Panc1 (cell line): ENCODE measurements at regions not wholly inside any gene's neighbourhood (a gene's known extent, or its start where the extent isn't known, plus 50 kb on each side); places are given as distances from the start of the nearest gene placed in this dataset.

Experiments used
- ATAC-seq: fragments of 200-7000 bp; cut with Tn5 transposase; 2 replicates; pipeline ENCODE4 v1.9.1; 2020; ENCODE audit warnings: mild to moderate bottlenecking, moderate library complexity
- BruUV-seq: library from RNA; stranded (reverse); fragments of 400-500 nt; replicated peaks from 2 replicates; lab custom pipeline; 2021; lab: Mats Ljungman, UMichigan
- CTCF ChIA-PET: fragments of 300-600 bp; sonication (Branson Sonifier 250); formaldehyde crosslinking; loops from one replicate; lab custom pipeline; 2022; ENCODE audit warnings: antibody characterized with exemption; lab: Charles Lee
- POLR2A ChIA-PET: fragments of 300-600 bp; sonication (Branson Sonifier 250); formaldehyde crosslinking; loops from one replicate; lab custom pipeline; 2022; ENCODE audit warnings: antibody characterized with exemption; lab: Charles Lee
- DNase-seq: peaks from one replicate; pipeline ENCODE4 v3.0.0-alpha.2; 2010; ENCODE audit warnings: low read depth, low spot score
- H3K27ac ChIP-seq: 2 replicates; pipeline ENCODE4 v1.5.1; 2011; ENCODE audit warnings: mild to moderate bottlenecking, low read length, inconsistent platforms
- H3K27me3 ChIP-seq: fragments of 200-500 bp; sonication (Bioruptor generic); 2 replicates; pipeline ENCODE4 v1.6.0; 2014; ENCODE audit warnings: low read length, inconsistent platforms; ENCODE audit not compliant: control insufficient read depth, insufficient read depth
- H3K36me3 ChIP-seq: fragments of 200-500 bp; sonication (Bioruptor generic); 2 replicates; pipeline ENCODE4 v1.5.1; 2014; ENCODE audit warnings: inconsistent platforms, mild to moderate bottlenecking, low read length, moderate library complexity; ENCODE audit not compliant: control insufficient read depth, insufficient read depth
- H3K4me1 ChIP-seq: 2 replicates; pipeline ENCODE4 v1.5.1; 2011; ENCODE audit warnings: inconsistent platforms, mild to moderate bottlenecking, low read length, moderate library complexity; ENCODE audit not compliant: control insufficient read depth, insufficient read depth
- H3K4me3 ChIP-seq, 2 experiments: 2 replicates each; pipeline ENCODE4 v1.5.1; 2011 to 2012; ENCODE audit warnings: low read depth in 2 of 2, low read length in 2 of 2, mild to moderate bottlenecking in 2 of 2, inconsistent platforms in 1 of 2, moderate library complexity in 1 of 2
- H3K9me3 ChIP-seq: fragments of 200-500 bp; sonication (Bioruptor generic); 2 replicates; pipeline ENCODE4 v1.5.1; 2014; ENCODE audit warnings: low read depth, mild to moderate bottlenecking, inconsistent platforms, low read length, moderate library complexity; ENCODE audit not compliant: control insufficient read depth, insufficient read depth
- POLR2AphosphoS5 ChIP-seq: IDR thresholded peaks from 2 replicates; pipeline ENCODE4 v1.6.1; 2012; ENCODE audit warnings: mild to moderate bottlenecking, low read depth, low read length, moderate library complexity
- SIN3A ChIP-seq: IDR thresholded peaks from 2 replicates; pipeline ENCODE4 v1.6.1; 2012; ENCODE audit warnings: low read depth, mild to moderate bottlenecking, low read length, moderate library complexity, borderline replicate concordance; ENCODE audit not compliant: insufficient read depth
- TCF7L2 ChIP-seq: IDR thresholded peaks from 2 replicates; pipeline ENCODE4 v1.6.1; 2011; ENCODE audit warnings: mild to moderate bottlenecking, low read depth, low read length, inconsistent platforms
- in situ Hi-C: cut with HindIII; loops from 2 replicates; pipeline ENCODE4 v1.10.0; 2016; ENCODE audit warnings: low sequenced_read_pairs, low pct_unique_long_range_greater_than_20kb
- intact Hi-C: fragments of 100-400 bp; cut with micrococcal nuclease; formaldehyde crosslinking; loops from one replicate; pipeline ENCODE4 v1.10.0; 2022; ENCODE audit not compliant: unreplicated experiment
- TF ChIP-seq, protein P1 (sequence below): fragments of 450-650 bp; IDR thresholded peaks from 2 replicates; pipeline ENCODE4 v1.5.1; 2017; ENCODE audit warnings: mild to moderate bottlenecking
- TF ChIP-seq, protein P2 (sequence below), 2 experiments: IDR thresholded peaks; 2 replicates each; pipeline ENCODE4 v1.6.1; 2011 to 2012; ENCODE audit warnings: low read depth in 2 of 2, control low read depth in 1 of 2, low read length in 1 of 2, mild to moderate bottlenecking in 1 of 2, moderate library complexity in 1 of 2; ENCODE audit not compliant: insufficient read depth in 1 of 2

DNA sequence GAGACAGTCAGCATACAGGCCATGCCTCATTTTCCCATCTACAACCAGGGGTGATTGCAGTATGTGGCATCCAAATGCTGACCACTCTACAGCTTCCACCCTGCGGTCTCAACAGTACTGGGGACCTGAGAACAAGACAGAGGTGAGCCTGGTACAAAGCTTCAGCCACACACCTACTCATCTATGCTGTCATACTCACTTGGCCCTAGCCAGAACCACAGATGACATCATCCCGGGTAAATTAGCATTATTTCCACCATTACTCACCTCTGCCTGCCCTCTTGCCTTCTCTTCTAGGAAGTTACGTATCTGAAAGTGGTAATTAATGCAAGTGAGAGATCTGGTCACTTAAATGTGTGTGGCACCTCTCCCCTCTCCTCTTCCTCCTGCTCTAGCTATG is 208.2 kb upstream of the ARL4C start:
- ChIA-PET POLR2A (no interaction called here), CTCF (interaction anchor here (0.8 kb wide), 1 partner anchor 48 kb away, joined by 5 read pairs; no protein-coding TSS in a partner anchor)
- H3K4me3 ChIP-seq: no peak overlapping the region
- TF ChIP-seq, protein P1, sequence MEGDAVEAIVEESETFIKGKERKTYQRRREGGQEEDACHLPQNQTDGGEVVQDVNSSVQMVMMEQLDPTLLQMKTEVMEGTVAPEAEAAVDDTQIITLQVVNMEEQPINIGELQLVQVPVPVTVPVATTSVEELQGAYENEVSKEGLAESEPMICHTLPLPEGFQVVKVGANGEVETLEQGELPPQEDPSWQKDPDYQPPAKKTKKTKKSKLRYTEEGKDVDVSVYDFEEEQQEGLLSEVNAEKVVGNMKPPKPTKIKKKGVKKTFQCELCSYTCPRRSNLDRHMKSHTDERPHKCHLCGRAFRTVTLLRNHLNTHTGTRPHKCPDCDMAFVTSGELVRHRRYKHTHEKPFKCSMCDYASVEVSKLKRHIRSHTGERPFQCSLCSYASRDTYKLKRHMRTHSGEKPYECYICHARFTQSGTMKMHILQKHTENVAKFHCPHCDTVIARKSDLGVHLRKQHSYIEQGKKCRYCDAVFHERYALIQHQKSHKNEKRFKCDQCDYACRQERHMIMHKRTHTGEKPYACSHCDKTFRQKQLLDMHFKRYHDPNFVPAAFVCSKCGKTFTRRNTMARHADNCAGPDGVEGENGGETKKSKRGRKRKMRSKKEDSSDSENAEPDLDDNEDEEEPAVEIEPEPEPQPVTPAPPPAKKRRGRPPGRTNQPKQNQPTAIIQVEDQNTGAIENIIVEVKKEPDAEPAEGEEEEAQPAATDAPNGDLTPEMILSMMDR: no peak
- TF ChIP-seq SIN3A: no peak
- TF ChIP-seq, protein P2, sequence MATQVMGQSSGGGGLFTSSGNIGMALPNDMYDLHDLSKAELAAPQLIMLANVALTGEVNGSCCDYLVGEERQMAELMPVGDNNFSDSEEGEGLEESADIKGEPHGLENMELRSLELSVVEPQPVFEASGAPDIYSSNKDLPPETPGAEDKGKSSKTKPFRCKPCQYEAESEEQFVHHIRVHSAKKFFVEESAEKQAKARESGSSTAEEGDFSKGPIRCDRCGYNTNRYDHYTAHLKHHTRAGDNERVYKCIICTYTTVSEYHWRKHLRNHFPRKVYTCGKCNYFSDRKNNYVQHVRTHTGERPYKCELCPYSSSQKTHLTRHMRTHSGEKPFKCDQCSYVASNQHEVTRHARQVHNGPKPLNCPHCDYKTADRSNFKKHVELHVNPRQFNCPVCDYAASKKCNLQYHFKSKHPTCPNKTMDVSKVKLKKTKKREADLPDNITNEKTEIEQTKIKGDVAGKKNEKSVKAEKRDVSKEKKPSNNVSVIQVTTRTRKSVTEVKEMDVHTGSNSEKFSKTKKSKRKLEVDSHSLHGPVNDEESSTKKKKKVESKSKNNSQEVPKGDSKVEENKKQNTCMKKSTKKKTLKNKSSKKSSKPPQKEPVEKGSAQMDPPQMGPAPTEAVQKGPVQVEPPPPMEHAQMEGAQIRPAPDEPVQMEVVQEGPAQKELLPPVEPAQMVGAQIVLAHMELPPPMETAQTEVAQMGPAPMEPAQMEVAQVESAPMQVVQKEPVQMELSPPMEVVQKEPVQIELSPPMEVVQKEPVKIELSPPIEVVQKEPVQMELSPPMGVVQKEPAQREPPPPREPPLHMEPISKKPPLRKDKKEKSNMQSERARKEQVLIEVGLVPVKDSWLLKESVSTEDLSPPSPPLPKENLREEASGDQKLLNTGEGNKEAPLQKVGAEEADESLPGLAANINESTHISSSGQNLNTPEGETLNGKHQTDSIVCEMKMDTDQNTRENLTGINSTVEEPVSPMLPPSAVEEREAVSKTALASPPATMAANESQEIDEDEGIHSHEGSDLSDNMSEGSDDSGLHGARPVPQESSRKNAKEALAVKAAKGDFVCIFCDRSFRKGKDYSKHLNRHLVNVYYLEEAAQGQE (IDR thresholded peaks at IDR 0.05; ENCODE audit: insufficient read depth in 1 of 2, low read depth in 2 of 2, low read length in 1 of 2): no peak
- H3K27ac ChIP-seq: no peak overlapping the region
- no peak for ATAC-seq
- H3K27me3 ChIP-seq: no peaks in the 10 kb centered on the region
- DNase-seq: no peak
- BruUV-seq: no TSS peak
- no peaks in the 10 kb centered on the region for H3K36me3 ChIP-seq
- no peaks in the 10 kb centered on the region for H3K9me3 ChIP-seq
- in situ Hi-C loops (no loop called here), intact Hi-C loops (no loop called here)
- no peaks in the 10 kb centered on the region for H3K4me1 ChIP-seq

DNA sequence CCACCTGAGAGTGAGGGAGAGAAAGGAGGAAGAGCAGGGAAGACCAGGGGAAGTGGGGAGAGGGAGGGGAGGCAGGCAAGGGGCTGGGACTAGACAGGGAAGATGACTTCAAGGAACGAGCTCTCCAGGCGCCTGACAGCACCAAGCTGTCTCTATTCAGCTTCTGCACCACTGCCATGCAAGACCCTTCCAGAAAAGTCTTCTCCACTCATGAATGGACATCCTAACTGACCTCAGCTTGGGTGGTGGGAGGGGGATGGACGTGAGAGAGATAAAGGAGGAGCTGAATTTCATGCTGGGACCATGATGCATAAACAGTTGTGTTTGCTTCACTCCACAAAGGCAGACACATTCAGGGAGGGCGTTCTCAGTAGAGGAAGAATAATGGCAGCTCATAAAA is 206.4 kb upstream of the ARL4C start:
- TF ChIP-seq, protein P2 (IDR thresholded peaks at IDR 0.05; ENCODE audit: insufficient read depth in 1 of 2, low read depth in 2 of 2, low read length in 1 of 2): no peak
- TF ChIP-seq SIN3A: no peak
- TF ChIP-seq POLR2AphosphoS5: no peak
- TF ChIP-seq, protein P1: no peak
- TF ChIP-seq TCF7L2: no peak
- Histone ChIP-seq H3K27ac (no peak overlapping the region), H3K36me3 (no peaks in the 10 kb centered on the region), H3K9me3 (peaks cover under 1% of the 10 kb centered on the region; the same call in 1 of the 2 replicates), H3K4me1 (no peaks in the 10 kb centered on the region), H3K27me3 (no peaks in the 10 kb centered on the region), H3K4me3 (no peak overlapping the region)
- no peak for DNase-seq
- no peak for ATAC-seq
- intact Hi-C loops: no loop called here
- no TSS peak for BruUV-seq
- in situ Hi-C loops: no loop called here
- ChIA-PET POLR2A (interaction anchor here (0.6 to 0.7 kb wide), 2 partner anchors 288 to 475 kb away, joined by 4 to 13 read pairs; no protein-coding TSS in a partner anchor), CTCF (no interaction called here)
